Parathyroid adenoma (tissue), 2 donors: ENCODE measurements at regions not wholly inside any gene's neighbourhood (a gene's known extent, or its start where the extent isn't known, plus 50 kb on each side); places are given as distances from the start of the nearest gene placed in this dataset.

ENCODE experiments used
- H2AFZ ChIP-seq: fragments of 300-600 bp; sonication (generic); one replicate; pipeline ENCODE4 v1.7.0; 2017; ENCODE audit warnings: antibody characterized with exemption, mild to moderate bottlenecking
- H3K27ac ChIP-seq: fragments of 300-600 bp; sonication (generic); one replicate; pipeline ENCODE4 v1.7.0; 2017
- H3K27me3 ChIP-seq: fragments of 300-600 bp; sonication (generic); one replicate; pipeline ENCODE4 v1.7.0; 2017; ENCODE audit warnings: low read length; ENCODE audit not compliant: control insufficient read depth, insufficient read depth
- H3K36me3 ChIP-seq: fragments of 300-600 bp; sonication (generic); one replicate; pipeline ENCODE4 v1.7.0; 2017; ENCODE audit warnings: low read length; ENCODE audit not compliant: control insufficient read depth, insufficient read depth
- H3K4me1 ChIP-seq: fragments of 300-600 bp; sonication (generic); one replicate; pipeline ENCODE4 v1.7.0; 2017; ENCODE audit warnings: control low read depth
- H3K4me2 ChIP-seq: fragments of 300-600 bp; sonication (generic); one replicate; pipeline ENCODE4 v1.7.0; 2017; ENCODE audit warnings: low read length
- H3K4me3 ChIP-seq: fragments of 300-600 bp; sonication (generic); one replicate; pipeline ENCODE4 v1.7.0; 2017; ENCODE audit warnings: low read depth, low read length
- H3K79me2 ChIP-seq: fragments of 300-600 bp; sonication (generic); one replicate; pipeline ENCODE4 v1.7.0; 2017; ENCODE audit warnings: control low read depth
- H3K9ac ChIP-seq: fragments of 300-600 bp; sonication (generic); one replicate; pipeline ENCODE4 v1.7.0; 2017; ENCODE audit warnings: mild to moderate bottlenecking
- H3K9me3 ChIP-seq: fragments of 300-600 bp; sonication (generic); one replicate; pipeline ENCODE4 v1.7.0; 2017; ENCODE audit warnings: low read length; ENCODE audit not compliant: control insufficient read depth
- TF ChIP-seq, protein P1 (sequence below): fragments of 300-600 bp; sonication (generic); IDR thresholded peaks from one replicate; pipeline ENCODE4 v1.7.0; 2017; ENCODE audit warnings: antibody characterized with exemption, mild to moderate bottlenecking
- donor health status: primary hyperparathyroidism.

DNA sequence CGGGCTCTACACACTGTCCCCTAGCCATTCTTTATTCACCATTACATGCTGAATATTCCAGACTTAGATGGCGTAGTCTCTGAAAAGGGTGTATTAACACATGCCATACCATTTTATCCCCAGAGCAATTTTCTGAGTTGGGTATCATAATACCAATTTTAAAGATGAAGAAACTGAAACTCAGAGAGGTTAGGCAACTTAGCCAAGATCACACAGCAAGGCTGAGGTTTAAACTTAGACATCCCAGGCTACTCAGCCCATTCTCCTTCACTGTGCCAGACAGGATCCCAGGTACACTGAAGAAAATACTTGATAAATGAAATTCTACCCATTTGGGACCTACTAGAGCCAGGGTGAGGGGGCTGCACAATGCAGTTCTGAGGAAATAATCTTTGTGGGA, 67.4 kb upstream of the ARHGAP36 start:
- Histone ChIP-seq H3K4me3 (no peak overlapping the region), H3K36me3 (no peaks in the 10 kb centered on the region), H3K27me3 (no peaks in the 10 kb centered on the region), H3K4me2 (no peak overlapping the region), H3K27ac (no peak overlapping the region), H3K9ac (no peak overlapping the region), H3K79me2 (no peaks in the 10 kb centered on the region), H3K9me3 (no peaks in the 10 kb centered on the region), H3K4me1 (no peaks in the 10 kb centered on the region), H2AFZ (no peak overlapping the region)
- TF ChIP-seq, protein P1, sequence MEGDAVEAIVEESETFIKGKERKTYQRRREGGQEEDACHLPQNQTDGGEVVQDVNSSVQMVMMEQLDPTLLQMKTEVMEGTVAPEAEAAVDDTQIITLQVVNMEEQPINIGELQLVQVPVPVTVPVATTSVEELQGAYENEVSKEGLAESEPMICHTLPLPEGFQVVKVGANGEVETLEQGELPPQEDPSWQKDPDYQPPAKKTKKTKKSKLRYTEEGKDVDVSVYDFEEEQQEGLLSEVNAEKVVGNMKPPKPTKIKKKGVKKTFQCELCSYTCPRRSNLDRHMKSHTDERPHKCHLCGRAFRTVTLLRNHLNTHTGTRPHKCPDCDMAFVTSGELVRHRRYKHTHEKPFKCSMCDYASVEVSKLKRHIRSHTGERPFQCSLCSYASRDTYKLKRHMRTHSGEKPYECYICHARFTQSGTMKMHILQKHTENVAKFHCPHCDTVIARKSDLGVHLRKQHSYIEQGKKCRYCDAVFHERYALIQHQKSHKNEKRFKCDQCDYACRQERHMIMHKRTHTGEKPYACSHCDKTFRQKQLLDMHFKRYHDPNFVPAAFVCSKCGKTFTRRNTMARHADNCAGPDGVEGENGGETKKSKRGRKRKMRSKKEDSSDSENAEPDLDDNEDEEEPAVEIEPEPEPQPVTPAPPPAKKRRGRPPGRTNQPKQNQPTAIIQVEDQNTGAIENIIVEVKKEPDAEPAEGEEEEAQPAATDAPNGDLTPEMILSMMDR = no peak

DNA sequence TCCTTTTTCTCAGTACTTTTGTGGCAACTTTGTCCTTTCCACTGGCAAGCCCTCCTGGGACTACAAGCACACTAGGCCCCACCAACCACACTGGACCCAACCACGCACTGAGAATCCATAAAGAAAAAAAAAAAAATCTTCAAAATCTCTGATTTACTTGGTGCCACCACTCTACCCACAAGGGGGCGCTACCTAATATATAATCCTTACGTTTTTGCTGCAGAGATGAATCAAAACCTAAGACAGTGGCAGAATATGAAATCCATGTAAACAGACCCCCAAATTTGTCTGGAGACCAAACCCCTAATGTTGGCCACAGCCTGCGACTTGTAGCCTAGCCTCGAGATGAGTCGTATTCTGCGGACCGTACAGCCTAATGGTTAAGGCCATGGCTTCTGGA, 63.5 kb upstream of the ARHGAP36 start:
- TF ChIP-seq, protein P1 = no peak
- Histone ChIP-seq H3K4me3 (no peak overlapping the region), H3K27me3 (no peaks in the 10 kb centered on the region), H3K9ac (no peak overlapping the region), H3K4me2 (no peak overlapping the region), H3K9me3 (no peaks in the 10 kb centered on the region), H3K4me1 (no peaks in the 10 kb centered on the region), H2AFZ (no peak overlapping the region), H3K27ac (no peak overlapping the region), H3K36me3 (no peaks in the 10 kb centered on the region), H3K79me2 (no peaks in the 10 kb centered on the region)

DNA sequence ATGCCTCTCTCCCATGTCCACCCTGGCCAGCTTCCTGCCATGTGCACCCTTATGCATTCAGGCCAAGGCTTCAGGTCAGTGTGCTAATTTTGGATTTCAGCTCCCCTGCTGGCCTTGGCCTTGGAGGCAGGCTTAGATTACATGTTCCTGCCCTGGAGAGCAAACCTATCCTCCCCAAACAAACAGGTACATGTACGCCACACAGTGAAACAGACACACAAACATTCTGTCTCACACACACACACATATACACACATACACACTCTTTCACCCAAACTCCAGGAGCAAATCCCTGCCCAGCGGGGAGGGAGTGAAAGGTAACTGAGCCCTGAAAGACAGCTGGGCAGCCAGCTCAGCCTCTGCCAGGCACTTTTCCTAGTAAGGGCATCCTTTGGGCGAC, 62.7 kb upstream of the ARHGAP36 start:
- H3K9ac ChIP-seq = no peak overlapping the region
- TF ChIP-seq, protein P1 = no peak
- H3K4me1 ChIP-seq = no peaks in the 10 kb centered on the region
- H3K27ac ChIP-seq = no peak overlapping the region
- no peak overlapping the region for H2AFZ ChIP-seq
- no peak overlapping the region for H3K4me3 ChIP-seq
- no peaks in the 10 kb centered on the region for H3K27me3 ChIP-seq
- H3K36me3 ChIP-seq = no peaks in the 10 kb centered on the region
- no peak overlapping the region for H3K4me2 ChIP-seq
- no peaks in the 10 kb centered on the region for H3K79me2 ChIP-seq
- H3K9me3 ChIP-seq = no peaks in the 10 kb centered on the region

DNA sequence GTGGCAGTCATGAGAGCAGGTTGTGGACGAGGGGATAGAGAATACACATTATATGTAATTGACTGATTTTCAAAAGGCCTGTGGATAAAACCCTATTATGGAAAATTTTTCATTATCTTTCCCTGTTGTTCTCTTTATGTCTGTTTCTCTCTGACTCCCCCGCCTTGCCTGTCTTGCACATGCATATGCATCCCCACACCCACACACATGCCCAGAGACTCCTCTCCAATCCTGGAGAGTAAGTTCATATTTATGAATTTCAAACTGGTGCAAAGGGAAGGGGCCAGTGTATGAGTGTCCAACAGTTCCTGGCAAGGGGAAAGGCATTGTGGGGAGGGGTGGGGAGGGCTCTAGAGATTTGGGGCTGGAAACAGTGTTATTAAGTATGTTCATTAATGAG, 60.8 kb upstream of the ARHGAP36 start:
- no peaks in the 10 kb centered on the region for H3K9me3 ChIP-seq
- TF ChIP-seq, protein P1 = no peak
- no peak overlapping the region for H3K9ac ChIP-seq
- H3K79me2 ChIP-seq = no peaks in the 10 kb centered on the region
- H3K27me3 ChIP-seq = no peaks in the 10 kb centered on the region
- no peaks in the 10 kb centered on the region for H3K4me1 ChIP-seq
- H3K36me3 ChIP-seq = no peaks in the 10 kb centered on the region
- H3K27ac ChIP-seq = no peak overlapping the region
- no peak overlapping the region for H3K4me3 ChIP-seq
- H2AFZ ChIP-seq = no peak overlapping the region
- no peak overlapping the region for H3K4me2 ChIP-seq

DNA sequence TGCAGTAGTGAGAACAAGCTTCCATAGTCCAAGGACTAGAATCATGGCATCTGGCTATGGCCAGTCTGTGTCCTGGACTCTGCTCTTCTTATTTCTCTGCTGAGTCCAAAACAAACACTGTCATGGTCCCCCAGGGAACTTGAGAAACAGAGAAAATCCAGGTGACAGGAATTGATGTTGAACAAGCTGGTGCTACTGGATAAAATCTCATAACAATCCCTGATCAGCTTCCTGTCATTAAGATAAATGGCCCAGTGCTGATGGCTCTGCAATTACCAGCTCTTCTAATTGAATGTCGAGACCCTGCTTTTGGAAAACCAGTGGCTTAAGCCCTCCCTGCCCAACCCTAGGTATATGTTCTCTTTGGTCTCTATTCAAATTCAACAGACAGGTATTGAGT, 58.8 kb upstream of the ARHGAP36 start:
- Histone ChIP-seq H3K27ac (no peak overlapping the region), H3K9me3 (no peaks in the 10 kb centered on the region), H3K4me1 (no peaks in the 10 kb centered on the region), H3K36me3 (no peaks in the 10 kb centered on the region), H3K9ac (no peak overlapping the region), H3K4me2 (no peak overlapping the region), H3K79me2 (no peaks in the 10 kb centered on the region), H3K4me3 (no peak overlapping the region), H2AFZ (no peak overlapping the region), H3K27me3 (no peaks in the 10 kb centered on the region)
- TF ChIP-seq, protein P1 = no peak
